ENCODE measurements at regions not wholly inside any gene's neighbourhood (a gene's known extent, or its start where the extent isn't known, plus 50 kb on each side); places are given as distances from the start of the nearest gene placed in this dataset.

DNA sequence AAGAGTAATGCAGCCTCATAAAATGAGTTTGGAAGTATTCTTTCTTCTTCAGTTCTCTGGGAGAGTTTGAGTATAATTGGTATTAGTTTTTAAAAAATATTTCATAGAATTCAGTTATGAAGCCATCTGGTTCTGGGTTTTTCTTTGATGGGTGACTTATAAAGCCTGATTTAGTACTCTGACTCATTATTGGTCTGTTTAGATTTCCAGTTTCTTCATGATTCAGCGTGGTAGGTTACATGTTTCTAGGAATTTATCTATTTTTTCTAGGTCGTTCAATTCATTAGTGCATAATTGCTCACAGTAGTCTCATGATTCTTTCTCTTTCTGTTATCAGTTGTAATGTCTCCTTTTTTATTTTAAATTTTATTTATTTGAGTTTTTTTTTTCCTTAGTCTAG, 111.2 kb downstream of the CEP44 start:
- H3K9me3 Mint-ChIP-seq (ENCODE audit: unreplicated experiment), result no peaks in the 10 kb centered on the region
- peaks cover 40% of the 10 kb centered on the region for H3K27me3 Mint-ChIP-seq (ENCODE audit: unreplicated experiment)
- TF ChIP-seq, protein P1, sequence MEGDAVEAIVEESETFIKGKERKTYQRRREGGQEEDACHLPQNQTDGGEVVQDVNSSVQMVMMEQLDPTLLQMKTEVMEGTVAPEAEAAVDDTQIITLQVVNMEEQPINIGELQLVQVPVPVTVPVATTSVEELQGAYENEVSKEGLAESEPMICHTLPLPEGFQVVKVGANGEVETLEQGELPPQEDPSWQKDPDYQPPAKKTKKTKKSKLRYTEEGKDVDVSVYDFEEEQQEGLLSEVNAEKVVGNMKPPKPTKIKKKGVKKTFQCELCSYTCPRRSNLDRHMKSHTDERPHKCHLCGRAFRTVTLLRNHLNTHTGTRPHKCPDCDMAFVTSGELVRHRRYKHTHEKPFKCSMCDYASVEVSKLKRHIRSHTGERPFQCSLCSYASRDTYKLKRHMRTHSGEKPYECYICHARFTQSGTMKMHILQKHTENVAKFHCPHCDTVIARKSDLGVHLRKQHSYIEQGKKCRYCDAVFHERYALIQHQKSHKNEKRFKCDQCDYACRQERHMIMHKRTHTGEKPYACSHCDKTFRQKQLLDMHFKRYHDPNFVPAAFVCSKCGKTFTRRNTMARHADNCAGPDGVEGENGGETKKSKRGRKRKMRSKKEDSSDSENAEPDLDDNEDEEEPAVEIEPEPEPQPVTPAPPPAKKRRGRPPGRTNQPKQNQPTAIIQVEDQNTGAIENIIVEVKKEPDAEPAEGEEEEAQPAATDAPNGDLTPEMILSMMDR (IDR thresholded peaks at IDR 0.05), result no peak
- no peak for DNase-seq (ENCODE audit: extremely low spot score, unreplicated experiment)
- H3K27ac Mint-ChIP-seq (ENCODE audit: unreplicated experiment), result no peak overlapping the region
- H3K36me3 Mint-ChIP-seq (ENCODE audit: unreplicated experiment), result no peaks in the 10 kb centered on the region
- H3K4me1 Mint-ChIP-seq (ENCODE audit: unreplicated experiment), result peaks cover 4% of the 10 kb centered on the region
- H3K4me3 Mint-ChIP-seq (ENCODE audit: unreplicated experiment), result no peak overlapping the region

DNA sequence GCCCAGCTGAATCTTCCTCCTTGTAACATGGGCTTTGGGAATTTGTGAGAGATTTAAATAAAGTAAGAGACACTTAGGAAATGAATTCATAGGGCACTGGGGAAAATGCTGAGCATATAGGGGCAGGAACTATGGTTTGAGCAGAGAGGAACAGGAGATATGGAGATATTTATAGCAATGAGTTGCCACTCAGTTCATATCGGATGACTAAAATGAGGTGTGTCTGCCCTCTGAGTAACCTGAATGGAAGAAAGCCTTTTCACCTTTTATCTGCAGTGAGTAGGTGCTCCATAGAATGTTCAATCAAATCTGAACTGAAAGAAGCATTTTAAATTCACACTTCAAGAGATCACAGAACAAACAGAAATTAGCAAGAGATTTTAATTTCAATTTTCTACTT, 105.7 kb downstream of the CEP44 start:
- Mint-ChIP-seq H3K27ac (ENCODE audit: unreplicated experiment) (no peak overlapping the region), H3K27me3 (ENCODE audit: unreplicated experiment) (peaks cover 47% of the 10 kb centered on the region), H3K36me3 (ENCODE audit: unreplicated experiment) (no peaks in the 10 kb centered on the region), H3K4me1 (ENCODE audit: unreplicated experiment) (no peaks in the 10 kb centered on the region), H3K4me3 (ENCODE audit: unreplicated experiment) (no peak overlapping the region), H3K9me3 (ENCODE audit: unreplicated experiment) (no peaks in the 10 kb centered on the region)
- TF ChIP-seq, protein P1 (IDR thresholded peaks at IDR 0.05), result no peak
- no peak for DNase-seq (ENCODE audit: extremely low spot score, unreplicated experiment)

DNA sequence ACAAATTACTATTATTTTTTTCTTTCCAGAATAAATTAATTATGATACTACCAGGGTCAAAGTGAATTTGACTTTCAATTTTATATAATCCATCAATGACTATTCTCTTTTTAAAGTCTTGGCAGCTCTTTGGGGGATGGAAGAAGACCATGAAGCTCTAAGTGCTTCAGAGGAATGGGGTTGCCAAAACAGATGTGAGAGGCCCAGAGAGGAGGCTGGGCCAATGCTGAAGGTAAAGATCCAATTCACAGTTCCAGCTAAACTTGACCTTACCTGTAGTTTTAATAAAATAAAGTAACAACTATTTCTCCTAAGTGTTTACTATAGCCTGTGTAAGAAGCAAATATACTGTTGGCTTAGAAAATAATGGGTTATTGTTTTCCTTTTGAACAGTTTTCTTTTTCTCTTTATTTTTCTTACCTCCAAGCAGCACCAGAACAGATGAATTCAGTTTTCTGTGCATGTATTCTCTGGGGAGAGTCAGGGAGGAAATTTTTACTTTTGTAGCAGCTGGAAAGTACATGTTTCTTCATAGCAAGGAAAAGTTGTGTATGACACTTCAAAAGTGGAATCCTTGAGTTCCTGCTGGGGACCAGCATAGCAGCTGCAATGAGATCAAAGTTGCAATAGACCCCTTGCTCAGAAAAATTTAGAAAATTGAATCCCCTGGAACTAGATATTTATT, 104.9 kb downstream of the CEP44 start:
- no peaks in the 10 kb centered on the region for H3K36me3 Mint-ChIP-seq (ENCODE audit: unreplicated experiment)
- no peak overlapping the region for H3K4me3 Mint-ChIP-seq (ENCODE audit: unreplicated experiment)
- no peaks in the 10 kb centered on the region for H3K4me1 Mint-ChIP-seq (ENCODE audit: unreplicated experiment)
- no peak for DNase-seq (ENCODE audit: extremely low spot score, unreplicated experiment)
- TF ChIP-seq, protein P1 (IDR thresholded peaks at IDR 0.05), result no peak
- no peak overlapping the region for H3K27ac Mint-ChIP-seq (ENCODE audit: unreplicated experiment)
- no peaks in the 10 kb centered on the region for H3K9me3 Mint-ChIP-seq (ENCODE audit: unreplicated experiment)
- H3K27me3 Mint-ChIP-seq (ENCODE audit: unreplicated experiment), result peaks cover 38% of the 10 kb centered on the region

DNA sequence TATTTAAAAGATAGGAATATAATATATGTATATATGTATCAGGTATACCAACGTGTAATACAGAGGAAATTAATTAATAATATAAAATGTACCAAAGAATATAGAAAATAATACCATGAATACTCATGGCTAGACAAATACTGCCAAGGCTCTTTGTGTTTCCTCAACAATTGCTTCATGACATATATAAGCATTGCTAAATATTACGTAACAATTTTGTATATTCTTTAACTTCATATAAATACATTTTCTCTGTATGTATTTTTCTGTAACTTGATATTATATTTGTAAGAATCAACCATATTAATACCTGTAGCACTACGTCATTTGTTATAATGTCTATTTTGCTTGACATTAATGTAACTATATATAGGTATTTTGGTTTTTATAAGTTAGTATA, 104.0 kb downstream of the CEP44 start:
- peaks cover 33% of the 10 kb centered on the region for H3K27me3 Mint-ChIP-seq (ENCODE audit: unreplicated experiment)
- DNase-seq (ENCODE audit: extremely low spot score, unreplicated experiment), result no peak
- H3K9me3 Mint-ChIP-seq (ENCODE audit: unreplicated experiment), result no peaks in the 10 kb centered on the region
- TF ChIP-seq, protein P1 (IDR thresholded peaks at IDR 0.05), result no peak
- no peak overlapping the region for H3K4me3 Mint-ChIP-seq (ENCODE audit: unreplicated experiment)
- no peak overlapping the region for H3K27ac Mint-ChIP-seq (ENCODE audit: unreplicated experiment)
- H3K4me1 Mint-ChIP-seq (ENCODE audit: unreplicated experiment), result no peaks in the 10 kb centered on the region
- no peaks in the 10 kb centered on the region for H3K36me3 Mint-ChIP-seq (ENCODE audit: unreplicated experiment)

DNA sequence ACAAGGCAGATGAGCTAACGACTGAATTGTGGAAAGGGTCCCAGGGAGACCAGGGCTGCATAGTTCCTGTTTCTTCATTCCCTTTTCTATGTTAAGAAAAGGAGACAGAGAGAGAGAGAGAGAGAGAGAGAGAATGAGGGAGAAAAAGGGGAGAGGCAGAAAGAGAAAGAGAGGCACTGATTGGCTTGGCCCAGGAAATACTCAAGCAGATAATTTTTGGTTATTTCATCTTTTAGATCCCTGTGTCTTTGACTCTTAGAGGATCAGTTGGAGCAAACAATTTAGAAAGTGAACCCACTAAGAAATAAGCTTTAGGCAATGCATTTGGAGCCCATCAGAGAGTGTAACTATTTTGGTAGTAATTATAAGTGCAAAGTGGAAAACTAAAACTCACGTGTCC, 103.4 kb downstream of the CEP44 start:
- TF ChIP-seq, protein P1 (IDR thresholded peaks at IDR 0.05), result no peak
- Mint-ChIP-seq H3K9me3 (ENCODE audit: unreplicated experiment) (no peaks in the 10 kb centered on the region), H3K27me3 (ENCODE audit: unreplicated experiment) (peaks cover 32% of the 10 kb centered on the region), H3K4me3 (ENCODE audit: unreplicated experiment) (no peak overlapping the region), H3K36me3 (ENCODE audit: unreplicated experiment) (no peaks in the 10 kb centered on the region), H3K4me1 (ENCODE audit: unreplicated experiment) (no peaks in the 10 kb centered on the region), H3K27ac (ENCODE audit: unreplicated experiment) (no peak overlapping the region)
- DNase-seq (ENCODE audit: extremely low spot score, unreplicated experiment), result no peak
